ENCODE measurements at regions not wholly inside any gene's neighbourhood (a gene's known extent, or its start where the extent isn't known, plus 50 kb on each side); places are given as distances from the start of the nearest gene placed in this dataset.

DNA sequence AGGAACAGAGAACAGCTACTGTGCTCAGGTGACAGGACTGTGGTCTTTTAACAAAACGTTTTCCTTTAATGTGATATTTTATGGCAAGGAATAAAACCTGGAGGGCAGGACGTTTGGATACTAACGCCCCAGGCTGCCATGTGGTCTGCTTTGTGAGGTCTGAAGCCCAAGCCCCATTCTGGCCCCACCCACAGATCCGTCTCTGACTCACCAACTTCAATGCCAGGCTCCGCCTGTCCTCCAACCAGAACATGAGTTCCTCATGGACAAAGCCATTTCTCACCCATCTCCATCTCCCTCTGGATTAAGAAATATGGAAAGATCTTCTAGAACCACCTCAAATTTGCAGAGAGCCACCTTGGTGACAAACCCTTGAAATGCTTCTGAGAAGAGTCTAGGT lies 148.8 kb downstream of the CRYBB2 start:
- peak; percentile 16 for DNase-seq

DNA sequence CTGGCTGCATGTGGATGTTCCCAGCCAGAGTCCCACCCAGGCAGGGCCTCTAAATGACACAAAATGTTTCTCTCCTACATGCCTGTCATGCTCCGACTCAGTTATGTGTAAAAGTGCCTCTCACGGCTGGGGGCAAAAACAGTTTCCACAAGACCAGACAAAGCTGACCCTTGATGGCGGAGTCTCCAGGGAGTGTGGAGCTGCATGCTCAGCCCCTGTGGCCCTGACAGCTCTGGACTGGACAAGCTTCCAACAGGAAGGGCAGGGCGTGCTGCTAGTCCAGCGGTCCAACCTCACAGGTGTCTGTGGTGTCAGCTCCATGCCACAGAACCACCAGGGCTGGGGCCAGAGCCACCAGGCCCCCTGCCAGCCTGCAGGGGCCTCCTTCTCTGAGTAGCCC lies 149.6 kb downstream of the CRYBB2 start:
- no peak for DNase-seq

DNA sequence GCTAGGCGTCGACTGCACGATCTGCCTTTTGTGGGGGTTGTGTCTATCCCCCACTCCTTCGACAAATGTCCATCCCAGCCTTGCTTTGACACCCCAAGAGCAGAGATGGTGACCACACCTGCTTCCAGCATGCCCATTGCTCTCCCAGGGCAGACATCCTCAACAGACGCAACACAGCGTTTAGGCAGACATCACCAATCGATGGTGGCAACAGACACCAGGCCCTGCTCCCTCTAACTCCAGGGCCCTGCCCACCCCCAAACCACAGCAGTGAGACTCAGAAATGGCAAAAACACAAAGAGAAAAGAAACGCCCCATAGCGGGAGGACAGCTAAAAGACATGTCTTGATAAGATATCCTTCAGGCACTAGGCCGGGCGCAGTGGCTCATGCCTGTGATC lies 150.9 kb downstream of the CRYBB2 start:
- DNase-seq = no peak

DNA sequence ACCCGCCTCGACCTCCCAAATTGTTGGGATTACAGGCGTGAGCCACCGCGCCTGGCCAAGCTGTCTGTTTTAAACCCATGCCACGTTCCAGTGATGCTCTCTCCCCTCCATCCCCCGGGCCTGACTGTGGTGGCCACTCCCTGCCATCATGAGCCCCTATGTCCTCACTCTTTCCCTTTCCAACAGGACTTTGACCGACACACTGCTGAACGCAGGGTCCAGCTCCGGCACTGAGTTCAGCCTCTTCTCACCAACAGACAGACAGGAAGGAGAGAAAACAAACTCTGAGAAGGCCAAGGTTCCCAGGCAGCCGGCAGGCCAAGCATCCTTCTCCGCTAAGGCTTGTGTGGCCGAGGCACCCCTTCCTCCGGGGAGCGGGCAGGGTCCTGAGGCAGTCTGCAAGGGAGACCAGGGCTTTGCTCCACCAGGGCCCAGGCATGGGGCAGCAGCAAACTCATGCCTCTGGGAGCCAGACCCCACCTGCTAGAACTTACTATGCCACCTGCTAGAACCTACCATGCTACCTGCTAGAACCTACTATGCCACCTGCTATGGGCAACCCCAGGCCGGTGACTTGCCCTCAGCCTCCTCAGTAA lies 152.7 kb downstream of the CRYBB2 start:
- no peak for DNase-seq

DNA sequence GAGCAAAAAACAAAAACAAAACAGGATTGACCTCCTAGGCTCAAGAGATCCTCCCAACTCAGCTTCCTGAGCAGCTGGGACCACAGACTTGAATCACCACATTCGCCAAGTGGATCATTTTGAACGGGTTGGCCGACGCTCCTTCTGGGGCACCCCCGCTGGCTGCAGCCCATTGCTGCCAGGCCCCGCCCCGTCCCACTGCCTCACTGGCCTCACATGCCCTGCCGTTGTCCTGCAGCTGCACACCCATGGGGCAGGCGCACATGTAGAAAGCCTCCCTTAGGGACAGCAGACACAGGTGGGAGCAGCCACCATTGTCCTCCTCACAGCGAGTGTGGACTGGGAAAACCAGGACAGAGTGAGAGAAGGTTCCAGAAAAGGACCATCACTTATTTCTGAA lies 154.5 kb downstream of the CRYBB2 start:
- no peak for DNase-seq

DNA sequence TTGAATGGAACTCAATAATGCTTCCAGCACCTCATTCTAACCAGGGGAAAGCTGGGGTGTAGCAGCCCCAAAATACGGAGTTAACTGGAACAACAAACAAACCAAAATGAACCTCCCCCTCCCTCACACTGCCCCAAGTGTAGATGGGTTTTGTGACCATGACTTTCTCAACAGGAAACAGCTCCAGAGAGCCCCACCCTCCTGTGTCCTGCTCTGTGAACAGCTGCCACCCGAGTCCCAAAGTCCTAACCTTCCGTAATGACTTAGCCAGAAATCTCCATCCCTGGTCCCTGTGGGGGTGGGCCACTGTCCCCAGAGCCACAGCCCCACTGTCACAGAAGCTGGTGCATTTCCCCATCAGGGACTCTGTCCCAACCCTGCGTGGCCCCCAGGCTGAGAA lies 155.4 kb downstream of the CRYBB2 start:
- DNase-seq = no peak

DNA sequence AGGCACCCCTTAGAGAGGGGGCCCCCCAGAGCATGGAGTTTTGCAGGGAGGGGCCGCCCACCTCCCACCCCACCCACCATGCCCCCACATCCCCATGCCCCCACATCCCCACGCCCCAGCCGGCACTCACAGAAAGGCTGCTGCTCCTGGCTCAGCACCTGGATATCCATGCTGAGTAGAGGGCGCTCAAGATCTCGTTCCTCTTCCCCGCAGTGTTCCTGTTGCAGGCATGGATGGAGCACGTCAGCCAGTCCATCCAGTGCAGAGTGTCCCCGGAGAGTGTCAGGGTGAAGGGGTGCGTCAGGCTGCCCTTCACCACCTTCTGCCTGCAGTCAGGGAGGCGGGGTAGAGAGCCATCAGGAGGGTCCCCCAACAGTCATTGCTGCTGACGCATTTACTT lies 156.2 kb downstream of the CRYBB2 start:
- DNase-seq = no peak

DNA sequence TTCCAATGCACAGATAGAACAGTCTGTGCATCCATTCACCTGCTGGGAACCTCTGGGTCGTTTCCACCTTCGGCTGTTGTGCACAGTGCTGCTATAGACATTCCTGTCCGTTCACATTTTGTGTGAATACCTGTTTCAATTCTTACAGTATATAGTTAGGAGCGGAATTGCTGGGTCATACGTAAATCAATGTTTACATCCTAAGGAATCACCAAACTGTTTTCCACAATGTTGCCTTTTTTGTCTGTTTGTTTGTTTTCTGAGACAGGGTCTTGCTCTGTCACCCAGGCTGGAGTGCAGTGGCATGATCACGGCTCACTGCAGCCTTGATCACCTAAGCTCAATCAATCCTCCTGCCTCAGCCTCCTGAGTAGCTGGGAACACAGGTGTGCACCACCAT lies 158.3 kb downstream of the CRYBB2 start:
- no peak for DNase-seq

DNA sequence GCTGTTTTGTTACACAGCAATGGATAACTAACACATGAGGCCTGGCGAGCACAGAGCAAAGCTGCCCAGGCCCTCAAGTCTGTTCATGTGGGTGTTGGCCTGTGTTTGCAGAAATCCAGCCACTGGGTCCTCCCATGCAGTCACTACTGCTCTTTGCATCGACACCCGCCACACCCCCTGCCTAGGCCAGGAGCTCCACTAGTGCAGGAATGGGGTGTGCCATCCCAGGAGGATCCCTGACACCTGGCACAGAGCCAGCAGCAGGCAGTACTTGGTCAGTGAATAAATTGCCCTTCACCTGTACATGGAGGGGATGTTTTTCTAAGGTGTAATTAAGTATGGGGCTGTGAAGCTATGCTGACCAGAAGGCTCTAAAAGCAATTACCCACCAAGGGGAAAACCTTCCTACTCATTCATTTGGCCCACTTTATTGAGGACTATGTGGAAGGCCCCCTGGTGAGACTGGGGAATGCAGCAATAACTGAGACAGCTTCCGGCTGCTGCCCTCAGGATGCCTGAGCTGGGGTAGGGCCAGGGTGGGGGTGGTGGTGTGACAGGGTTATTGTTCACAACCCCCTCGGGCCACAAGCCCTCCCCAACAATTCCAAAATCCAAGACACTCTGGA lies 160.8 kb downstream of the CRYBB2 start:
- DNase-seq = no peak

DNA sequence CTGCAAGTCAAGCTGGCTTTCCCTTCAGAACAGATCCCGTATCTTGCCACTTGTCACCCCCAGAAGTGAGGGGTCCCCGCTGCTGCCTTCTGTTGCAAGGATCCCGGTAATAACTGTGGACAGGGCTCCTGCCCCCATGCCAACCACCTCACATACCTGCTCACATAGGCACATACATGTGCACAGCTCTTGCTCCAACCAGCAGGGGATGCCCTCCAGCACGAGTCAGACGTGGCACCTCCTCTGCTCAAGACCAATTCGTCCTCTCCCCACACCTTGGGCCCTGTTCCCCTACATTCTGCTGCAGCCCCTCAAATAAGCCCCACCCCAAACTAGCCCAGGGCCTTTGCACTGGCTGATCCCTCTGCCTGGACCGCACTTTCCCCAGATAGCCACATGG lies 163.3 kb downstream of the CRYBB2 start:
- DNase-seq = no peak

DNA sequence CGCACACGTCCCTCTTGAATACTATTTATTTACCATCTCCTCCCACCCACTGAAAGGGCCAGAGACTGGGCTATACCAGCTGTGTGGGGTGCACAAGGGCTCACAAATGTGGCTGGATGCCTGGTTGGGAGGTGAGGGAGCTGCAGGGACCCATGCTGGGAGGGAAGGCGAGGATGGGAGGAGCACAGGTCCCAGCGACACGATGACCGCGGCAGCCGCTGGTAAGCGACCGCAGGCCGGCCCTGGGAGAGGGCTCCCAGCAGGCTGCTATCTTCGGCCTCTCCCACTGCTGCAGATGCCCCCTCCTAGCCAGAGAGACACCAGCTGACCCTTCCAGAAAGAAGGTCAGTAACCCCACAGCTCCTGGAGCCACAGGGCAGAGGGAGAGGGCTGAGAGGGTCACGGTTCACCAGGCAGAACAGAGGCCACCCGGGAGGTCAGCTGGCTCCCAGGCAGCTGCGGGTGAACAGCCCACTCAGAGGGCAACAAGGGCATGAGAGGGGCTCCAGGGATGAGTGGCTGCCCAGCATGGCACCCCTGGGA lies 163.9 kb downstream of the CRYBB2 start:
- no peak for DNase-seq

DNA sequence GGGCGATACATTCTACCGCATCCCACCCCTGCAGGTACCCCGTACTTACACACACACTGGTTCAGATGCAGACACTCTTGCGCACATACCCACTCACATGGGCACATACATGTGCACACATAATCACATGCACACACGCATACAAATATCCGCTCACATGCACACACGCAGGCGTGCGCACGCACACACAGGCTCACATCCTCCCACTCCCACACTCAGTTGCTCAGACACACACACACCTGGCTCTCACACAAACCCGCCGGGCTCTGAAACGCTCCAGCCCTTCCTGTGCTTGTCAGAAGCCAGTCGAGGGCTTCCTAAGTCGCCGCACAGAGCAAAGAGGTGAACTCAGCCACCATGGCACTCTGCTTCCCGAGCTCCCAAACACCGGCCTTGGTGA lies 164.5 kb downstream of the CRYBB2 start:
- DNase-seq = no peak

DNA sequence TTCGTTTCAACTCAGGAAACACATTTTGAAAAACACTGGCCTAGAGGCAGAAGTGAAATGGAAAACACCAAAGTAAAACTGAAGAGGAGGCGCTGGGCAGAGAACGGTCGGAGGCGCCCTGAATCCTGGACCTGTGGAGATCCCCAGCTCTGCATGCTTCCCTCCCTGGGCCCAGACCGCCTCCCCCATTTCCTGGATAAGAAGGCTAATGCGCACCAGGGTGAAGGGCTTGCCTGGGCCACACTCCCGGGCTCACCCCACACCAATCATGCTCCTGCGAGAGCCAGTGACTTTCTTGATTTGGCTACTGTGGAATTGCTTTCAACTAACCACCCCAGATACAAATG lies 167.1 kb downstream of the CRYBB2 start:
- DNase-seq = no peak

DNA sequence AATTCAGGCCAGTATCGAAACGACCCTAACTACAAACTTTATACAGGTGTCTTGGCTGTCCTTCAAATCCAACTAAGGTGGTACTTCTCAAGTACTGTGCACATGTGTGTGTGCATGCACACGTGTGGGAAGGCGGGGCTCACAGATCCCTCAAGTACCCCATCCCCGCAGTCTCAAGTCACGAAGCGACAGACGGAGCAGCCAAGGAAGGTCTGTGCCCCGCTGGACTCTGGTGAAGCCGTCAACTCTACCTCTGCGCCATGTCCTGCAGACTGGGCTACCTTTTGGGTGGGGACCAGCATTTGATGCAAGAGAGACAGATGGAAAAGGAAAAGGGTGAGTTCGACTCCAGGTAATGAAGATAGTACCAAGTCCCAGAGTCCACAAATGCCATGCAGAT lies 169.0 kb downstream of the CRYBB2 start:
- DNase-seq = no peak

DNA sequence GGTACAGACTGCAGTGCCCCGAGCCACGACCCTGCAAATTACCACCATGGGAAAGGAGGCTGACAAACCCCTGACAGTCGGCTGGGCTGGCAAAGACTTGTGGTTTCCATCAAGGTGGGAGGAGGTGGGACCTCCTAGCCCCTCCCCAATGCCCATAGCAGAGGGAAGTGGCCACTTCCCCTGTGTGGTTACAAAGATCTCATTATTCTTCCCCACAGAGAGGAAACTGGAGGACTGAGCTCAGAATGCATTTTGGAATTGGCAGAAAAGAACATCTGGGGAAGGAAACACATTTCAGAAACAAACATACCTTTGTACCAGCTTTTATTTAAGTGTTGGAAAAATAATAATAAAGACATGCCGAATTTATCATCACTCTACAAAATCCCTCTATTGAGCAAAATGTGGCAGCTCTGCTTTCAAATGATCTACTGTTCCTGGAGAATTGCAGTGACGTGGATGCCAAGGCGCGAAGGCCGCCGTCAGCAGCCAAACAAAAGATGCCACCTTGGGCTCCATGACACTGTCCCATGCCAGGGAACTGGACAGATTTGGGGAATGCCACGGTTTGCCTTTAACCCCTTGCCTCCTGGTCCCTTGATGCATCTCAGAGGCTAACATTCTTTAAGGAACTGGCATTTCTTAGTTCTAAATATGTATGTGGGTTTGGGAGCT lies 169.6 kb downstream of the CRYBB2 start:
- no peak for DNase-seq

DNA sequence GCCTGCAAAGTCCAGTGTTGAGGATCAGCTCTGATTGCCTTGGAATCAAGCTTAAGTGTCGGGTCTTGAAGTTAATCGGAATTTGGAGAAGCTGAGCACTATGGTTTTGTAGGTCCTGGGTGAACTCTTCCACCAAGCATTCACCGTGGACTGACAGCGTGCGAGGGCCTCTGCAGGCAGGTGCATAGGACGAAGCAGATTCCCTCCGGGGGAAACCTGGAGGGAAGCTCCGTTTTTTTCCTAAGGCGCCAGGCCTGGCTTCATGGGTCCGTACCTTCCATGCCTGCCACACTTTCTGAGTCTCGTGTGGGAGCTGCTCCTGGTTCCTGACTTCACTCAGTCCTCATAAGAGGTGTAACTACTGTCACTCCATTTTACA lies 170.1 kb downstream of the CRYBB2 start:
- DNase-seq = no peak

DNA sequence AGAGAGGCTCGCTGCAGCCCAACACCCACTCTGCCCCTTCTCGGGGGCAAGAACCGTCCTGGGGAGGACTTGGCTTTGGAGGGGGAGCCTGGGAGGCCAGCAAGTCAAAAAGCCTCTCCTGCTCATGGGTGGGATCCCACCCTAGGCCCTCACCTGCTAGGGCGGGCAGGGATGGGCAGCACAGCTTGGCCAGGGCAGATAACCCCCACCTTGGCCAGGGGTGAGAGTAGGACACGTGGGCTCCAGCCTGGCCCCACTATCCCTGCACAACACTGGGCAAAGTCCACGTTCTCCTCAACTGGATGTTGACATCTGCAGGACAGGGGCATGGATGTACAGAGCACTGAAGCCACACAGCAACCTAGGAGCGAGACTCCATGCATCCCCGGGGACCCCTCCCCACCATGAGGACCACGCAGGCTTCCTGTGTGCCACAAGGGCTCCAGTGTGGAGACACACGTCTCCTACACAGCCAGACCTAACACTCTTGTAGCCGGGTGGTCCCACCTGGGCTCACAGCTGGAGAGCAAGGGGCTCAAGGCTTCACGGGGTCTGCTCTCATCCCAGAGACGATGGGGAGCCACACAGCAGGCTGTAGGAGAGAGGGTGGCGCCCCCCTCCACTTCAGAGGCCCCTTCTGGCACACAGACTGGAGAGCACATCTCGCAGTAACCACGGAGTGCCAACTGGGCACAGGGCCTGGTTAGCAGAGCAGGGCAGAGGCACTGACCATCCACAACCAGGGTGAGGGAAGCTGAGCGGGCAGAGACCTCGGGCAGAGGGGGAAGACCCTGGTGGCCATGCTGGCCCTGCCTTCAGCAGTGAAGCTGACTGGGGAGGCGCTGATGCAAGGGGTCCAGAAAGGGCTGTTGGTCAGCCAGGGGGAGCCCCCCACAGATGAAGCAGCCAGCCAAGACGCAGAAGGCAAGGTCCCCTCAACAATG lies 171.1 kb downstream of the CRYBB2 start:
- DNase-seq = no peak

DNA sequence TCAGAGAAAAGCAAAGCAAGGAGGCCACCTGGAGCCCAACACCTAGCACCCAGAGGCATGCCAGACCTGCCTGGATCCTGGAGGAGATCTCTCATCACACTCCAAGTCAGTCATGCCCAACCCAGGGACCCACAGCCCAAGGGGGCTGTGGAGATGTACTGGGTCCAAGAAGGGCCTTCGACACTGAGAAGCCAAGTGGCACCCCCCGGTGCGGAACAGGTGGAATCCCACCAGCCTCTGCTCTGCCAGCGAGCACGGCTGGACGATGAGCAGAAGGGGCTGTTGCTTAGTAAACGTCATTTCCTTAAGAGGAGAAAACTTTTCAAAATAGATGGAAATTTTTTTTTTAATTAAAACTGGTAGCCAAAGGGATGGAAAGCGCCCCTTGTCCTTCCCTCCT lies 171.9 kb upstream of the GRK3 start:
- DNase-seq = no peak

DNA sequence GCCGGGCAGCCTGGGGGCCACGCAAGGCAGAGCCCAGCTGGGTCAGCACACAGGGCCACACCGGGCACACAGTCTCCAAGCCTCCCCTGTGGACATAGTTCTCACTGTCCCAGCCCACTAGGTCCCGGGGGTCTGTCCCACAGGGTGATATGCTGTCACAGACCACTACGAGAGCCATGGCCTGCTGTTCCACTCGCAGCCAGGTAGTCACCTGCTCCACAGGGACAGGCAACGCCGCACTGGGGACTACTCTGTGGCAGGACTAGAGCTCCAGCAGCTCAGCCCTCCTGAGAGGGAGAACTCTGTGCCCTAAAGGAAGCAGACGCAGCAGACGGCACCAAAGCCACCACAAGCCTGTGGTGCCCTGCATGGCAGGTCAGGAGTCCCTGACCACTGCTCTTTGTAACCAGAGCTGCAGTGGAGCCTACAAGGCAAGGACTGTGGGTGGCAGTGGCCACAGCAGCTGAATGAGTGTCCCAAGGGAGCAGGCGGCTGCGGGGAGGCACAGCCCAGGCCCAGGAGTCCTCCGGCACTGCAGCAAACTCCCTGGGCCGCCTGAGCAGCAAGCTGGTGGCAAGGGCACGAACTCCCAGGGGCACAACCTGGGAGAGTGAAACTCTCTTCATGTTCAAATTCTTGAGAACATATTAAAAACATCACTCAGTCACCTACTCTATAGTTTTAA lies 171.2 kb upstream of the GRK3 start:
- DNase-seq = no peak

DNA sequence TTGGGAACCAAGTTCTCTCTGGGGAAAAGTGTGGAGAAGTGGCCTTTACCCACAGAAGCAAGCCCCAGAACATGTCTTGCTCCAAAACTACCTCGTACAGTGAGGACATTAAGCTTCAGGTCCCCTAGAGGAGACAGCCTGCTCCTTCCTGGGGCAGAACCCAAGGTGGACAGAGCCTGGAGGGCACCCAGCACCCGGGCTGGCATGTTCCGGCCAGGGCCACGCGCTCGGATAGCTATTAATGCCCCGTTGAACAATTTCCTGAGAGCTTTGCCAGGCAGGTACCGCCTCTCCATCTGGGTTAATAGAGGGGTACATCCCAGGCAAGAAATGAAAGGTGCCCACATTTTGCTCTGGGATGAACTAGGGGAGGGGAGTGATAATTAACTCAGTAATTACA lies 169.0 kb upstream of the GRK3 start:
- DNase-seq = no peak

DNA sequence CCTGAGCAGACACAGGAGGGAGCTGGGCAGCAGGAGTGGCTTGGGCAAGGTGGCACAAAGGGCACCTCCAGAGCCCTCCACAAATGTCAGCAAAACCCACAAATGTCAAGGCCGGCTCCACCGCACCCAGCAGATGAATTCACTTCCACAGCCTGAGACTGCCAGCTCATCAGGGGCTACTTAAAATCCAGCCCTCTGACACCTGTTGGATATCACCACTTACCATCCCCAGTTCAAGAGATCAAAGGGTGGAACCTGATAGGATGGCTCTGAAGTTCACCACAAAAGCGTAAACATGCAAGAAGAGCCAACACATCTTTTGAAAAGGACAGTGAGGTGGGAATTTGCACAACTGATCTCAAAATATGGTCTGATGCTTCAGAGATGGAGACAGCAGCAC lies 168.6 kb upstream of the GRK3 start:
- no peak for DNase-seq

DNA sequence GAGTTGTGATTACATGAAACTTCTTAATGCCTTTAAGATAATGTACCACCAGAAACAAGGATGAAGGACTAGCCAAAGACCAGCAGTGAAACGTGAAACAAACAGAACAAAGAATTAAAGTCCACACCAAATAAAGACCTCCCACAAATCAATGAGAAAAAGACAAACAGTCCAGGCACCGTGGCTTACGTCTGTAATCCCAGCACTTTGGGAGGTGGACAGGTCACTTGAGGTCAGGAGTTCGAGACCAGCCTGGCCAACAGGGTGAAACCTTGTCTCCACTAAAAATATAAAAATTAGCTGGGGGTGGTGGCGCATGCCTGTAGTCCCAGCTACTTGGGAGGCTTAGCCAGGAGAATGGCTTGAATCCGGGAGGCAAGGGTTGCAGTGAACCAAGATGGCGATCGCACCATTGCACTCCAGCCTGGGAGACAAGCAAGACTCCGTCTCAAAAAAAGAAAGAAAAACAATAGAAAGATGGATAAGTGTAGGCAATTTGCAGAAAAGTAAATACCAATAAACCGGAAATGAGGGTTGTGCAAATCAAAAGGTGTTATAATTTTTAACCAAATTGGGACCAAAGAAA lies 167.8 kb upstream of the GRK3 start:
- no peak for DNase-seq

DNA sequence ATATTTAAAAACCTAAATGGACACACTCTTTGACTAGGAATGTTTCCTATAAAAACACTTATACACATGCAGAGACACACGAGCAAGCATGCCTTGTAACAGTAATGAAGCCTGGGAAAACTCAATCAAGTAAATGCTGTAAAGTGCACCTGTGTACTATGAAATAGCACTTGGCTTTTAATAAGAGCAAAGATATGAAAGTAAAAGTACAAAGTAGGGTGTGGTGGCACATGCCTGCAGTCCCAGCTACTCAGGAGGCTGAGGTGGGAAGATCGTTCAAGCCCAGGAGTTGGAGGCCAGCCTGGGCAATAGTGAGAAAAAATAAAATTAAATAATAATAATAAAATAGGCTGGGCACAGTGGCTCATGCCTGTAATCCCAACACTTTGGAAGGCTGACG lies 166.9 kb upstream of the GRK3 start:
- DNase-seq = no peak
